GM18870 (cell line): ENCODE measurements at regions not wholly inside any gene's neighbourhood (a gene's known extent, or its start where the extent isn't known, plus 50 kb on each side); places are given as distances from the start of the nearest gene placed in this dataset.
"Not testable (repeated sequence)": the region's sequence is repeated elsewhere in the genome, so short reads cannot be mapped to it uniquely, and the experiment has no call there.

Experiments
- ATAC-seq: cut with Tn5 transposase; IDR thresholded peaks from one replicate; pipeline ENCODE4 v1.9.1; 2021; ENCODE audit warnings: moderate library complexity; ENCODE audit not compliant: unreplicated experiment

DNA sequence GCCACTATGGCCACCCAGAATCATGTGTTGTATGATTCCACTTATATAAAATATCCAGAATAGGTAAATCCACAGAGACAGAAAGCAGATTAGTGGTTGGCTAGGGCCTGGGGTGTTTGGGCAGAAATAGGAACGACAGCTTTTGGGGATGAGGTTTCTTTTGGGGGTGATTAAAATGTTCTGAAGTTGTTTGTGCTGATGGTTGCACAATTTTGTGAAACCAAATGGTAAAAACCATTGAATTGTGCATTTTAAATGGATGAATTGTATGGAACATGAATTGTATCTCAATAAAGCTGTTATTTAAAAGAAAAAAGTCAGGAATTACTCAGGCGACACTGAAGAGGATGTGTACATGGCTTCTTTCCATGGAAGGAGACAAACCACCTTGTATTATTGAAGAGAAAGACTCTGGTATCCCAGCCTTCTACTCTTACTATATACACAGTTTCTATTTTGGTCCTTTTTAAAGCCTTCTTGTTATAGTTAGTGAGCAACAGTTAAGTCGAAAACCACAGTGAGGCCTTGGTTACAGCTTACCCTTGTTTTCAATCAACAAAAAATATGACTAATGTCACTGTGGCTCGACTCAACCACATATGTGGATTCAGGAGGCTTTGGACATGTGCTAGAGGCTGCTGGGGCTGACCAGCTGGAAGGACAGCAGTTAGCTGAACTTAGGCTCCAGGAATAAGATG is 57.1 kb upstream of the KMT2E start:
- peak; percentile 91 for ATAC-seq

DNA sequence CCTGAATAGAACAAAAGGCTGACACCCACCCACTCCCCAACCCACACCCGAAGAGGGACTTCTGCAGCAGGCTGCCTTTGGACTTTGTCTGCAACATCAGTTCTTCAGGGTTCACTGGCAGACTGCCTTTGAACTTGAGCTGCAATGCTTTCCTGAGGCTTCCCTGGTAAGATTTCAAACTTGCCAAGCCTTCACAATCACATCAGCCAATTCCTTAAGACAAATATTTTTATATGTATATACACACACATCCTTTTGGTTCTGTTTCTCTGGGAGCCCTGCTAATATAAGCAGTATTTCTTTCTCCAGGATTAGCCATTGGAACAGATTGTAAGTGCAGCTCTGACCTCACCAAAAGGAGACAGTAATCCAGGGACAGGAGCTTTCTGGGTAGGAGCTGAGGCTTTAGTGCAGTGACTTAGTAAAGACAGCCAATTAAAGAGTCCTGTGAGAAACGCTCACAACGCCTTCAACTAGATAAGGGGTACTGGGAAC is 55.6 kb upstream of the KMT2E start:
- no peak for ATAC-seq

DNA sequence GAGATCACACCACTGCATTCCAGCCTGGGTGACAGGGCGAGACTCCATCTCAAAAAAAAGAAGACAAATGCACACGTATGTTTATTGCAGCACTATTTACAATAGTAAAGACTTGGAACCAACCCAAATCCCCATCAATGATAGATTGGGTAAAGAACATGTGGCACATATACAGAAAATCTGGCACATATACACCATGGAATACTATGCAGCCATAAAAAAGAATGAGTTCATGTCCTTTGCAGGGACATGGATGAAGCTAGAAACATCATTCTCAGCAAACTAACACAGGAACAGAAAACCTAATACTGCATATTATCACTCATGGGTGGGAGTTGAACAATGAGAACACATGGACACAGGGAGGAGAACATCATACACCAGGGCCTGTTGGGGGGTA is 54.5 kb upstream of the KMT2E start:
- ATAC-seq: not testable (repeated sequence)

DNA sequence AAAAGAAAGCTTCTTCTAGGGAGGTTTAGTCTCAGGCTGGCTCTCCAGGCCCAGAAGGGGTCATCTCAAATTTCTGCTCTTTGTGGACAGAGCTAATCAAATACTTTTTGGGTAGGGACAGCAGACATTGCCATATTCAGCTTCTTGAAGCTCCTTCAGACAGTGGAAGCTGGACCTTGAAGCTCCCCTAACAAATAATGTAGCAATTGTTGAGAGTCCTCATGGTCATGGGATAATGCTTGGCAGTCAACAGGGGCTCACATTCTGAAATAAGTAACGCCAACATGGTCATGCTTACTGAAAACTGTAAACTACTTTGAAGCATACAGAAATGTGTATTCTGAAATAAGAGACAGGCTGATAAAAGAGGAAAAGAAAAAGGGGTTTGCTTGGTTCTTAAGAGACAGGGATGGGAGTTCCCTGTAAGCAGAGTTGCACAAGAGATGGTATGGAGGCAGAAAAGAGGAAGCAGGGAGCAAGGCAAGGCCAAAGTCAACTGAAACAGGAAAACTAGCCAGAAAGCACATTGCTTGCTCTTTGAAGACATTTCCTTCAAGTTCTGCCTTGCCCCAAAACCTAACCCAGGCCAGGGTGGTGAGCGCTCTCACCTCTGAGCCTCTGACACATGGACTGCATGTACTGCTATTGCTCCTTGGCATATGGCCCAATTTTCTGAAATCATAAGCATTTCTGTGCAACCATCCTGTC is 53.1 kb upstream of the KMT2E start:
- ATAC-seq: no peak

DNA sequence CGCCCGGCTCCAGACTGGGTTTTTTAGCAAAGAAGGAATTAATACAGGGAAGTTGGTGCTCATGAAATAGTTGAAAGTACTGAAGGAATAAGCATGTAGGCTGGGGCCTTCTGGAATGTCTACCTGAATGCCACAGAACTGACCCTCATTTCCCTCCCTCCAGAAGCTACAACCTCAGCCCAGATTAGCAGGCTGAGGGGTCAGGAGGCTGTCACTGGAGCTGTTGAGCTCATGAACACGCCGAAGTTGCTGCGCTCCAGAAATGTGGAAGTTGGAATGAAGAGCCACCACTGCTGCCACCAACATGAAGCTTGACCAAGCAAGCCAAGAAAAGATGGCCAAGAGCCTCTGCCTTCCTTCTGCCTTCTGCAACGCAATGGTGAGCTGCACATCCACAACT is 52.2 kb upstream of the KMT2E start:
- ATAC-seq: no peak

DNA sequence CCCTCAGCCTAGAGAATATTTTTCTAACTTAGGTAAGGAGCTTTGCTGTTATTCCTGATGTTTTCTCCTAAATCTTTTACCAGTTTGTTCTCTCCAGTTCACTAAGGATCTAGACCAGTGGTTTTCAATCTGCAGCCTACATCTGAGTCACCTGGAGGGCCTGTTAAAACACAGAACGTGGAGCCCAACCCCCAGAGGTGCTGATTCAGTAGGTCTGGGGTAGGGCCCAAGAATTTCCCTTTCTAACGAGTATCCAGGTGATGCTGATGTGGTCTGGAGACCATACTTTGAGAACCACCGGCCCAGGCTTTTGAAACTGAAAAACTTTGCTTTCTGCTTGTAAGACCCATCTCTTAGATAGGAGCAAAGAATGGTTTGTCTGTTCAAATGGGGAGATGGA is 51.2 kb upstream of the KMT2E start:
- no peak for ATAC-seq

DNA sequence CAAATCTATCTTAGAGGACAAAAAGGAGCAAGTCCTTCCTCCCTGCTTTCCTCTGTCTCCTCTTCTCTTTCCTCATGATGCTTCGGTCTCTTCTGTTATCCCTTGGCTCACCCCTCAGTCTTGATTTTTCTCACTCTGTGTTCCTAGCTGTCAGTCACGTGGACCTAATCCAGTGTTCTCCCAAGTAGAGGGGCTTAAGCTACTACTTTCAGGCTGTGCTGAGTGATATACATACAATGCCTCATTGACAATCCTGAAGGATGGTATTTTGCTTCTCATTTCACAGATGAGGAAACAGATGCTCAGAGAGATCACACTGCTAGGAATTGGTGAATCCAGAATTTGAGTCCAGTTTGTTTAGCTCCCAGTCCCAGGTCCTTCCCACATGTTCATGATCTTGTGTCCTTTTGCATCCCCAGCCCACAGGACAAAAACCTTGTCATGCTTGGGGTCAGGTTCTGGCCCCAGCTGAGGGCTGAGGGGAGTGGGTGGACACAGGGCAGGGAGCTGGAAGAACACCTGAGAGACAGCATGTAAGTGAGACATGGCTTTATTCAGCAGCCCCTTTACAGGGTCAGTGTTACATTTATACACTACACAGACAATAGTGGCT is 50.5 kb upstream of the KMT2E start:
- ATAC-seq: no peak

DNA sequence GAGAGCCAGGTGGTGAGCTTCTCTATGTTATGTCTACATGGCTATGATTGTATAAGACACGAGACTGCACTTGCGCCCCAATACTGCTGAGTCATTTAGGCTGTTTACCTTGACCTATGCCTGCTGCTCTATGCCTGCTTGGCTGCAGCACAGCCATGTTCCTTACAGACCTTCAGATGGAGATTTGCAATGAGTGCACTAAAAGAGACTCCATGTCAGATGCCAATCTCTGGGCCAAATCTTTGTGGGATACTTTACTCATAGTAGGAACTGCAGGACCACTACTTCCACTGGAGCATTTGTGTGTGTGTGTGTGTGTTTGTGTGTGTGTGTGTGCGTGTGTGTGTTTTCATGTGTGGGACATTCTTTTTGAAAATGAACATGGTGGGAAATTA is 50.0 kb upstream of the KMT2E start:
- no peak for ATAC-seq
